NCI-H2196 (cell line): ENCODE measurements at regions not wholly inside any gene's neighbourhood (a gene's known extent, or its start where the extent isn't known, plus 50 kb on each side); places are given as distances from the start of the nearest gene placed in this dataset.
"Not testable (repeated sequence)": the region's sequence is repeated elsewhere in the genome, so short reads cannot be mapped to it uniquely, and the experiment has no call there.

Experiments used
- DNase-seq: peaks from one replicate; lab custom pipeline; 2025; ENCODE audit not compliant: unreplicated experiment; lab: John Stamatoyannopoulos, UW

- not testable (repeated sequence) for DNase-seq
Observed at GRCh38 chr7:131938788-131939187, 382.4 kb upstream of the PODXL start.

- no peak for DNase-seq
Observed at GRCh38 chr7:131937868-131938267, 381.4 kb upstream of the PODXL start.

GRCh38 chr7:131935180-131935579 is 378.8 kb upstream of the PODXL start:
- DNase-seq, result no peak

DNA sequence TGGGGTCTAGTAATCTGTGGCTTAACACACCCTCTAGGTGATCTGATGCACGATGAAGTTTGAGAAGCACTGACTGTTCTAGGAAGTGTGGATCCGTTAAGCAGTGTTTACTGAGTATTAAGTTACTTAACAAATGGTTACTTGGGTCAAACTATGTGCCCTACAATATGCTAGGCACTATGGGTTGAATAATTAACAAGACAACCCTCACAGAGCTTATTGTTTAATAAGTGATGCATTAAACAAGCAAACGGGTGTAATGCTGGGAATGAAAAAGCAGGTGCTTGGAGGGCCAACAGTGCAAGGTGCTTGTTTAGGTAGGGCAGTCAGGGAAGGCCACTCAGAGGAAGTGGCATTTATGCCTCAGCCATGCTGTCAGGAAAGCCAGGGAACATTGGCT is 378.0 kb upstream of the PODXL start:
- no peak for DNase-seq

GRCh38 chr7:131933751-131934289 is 377.4 kb upstream of the PODXL start:
- no peak for DNase-seq

GRCh38 chr7:131933219-131933618 is 376.8 kb upstream of the PODXL start:
- not testable (repeated sequence) for DNase-seq

GRCh38 chr7:131932271-131932670 is 375.8 kb upstream of the PODXL start:
- no peak for DNase-seq

- no peak for DNase-seq
Observed at GRCh38 chr7:131931370-131931769, 374.9 kb upstream of the PODXL start.

DNA sequence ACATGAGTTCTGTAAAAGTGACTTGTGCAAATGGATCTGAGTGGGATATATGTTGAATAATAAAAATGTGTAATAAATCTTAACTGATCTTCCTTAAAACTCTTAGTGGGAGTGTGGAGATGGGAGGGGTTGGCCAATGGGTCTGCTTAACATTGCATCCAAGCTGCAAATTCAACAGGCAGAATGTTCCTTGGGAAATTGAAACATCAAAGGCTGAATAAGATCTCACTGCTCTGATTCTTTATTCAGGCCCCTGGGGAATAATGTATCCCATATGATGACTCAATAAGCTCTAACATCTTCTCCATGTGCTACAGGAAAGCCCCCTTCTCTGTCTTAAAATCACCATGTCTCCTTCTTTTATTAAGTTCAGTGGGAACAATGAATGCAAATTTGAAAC is 373.2 kb upstream of the PODXL start:
- no peak for DNase-seq

GRCh38 chr7:131927770-131928423 is 371.5 kb upstream of the PODXL start:
- DNase-seq, result no peak

DNA sequence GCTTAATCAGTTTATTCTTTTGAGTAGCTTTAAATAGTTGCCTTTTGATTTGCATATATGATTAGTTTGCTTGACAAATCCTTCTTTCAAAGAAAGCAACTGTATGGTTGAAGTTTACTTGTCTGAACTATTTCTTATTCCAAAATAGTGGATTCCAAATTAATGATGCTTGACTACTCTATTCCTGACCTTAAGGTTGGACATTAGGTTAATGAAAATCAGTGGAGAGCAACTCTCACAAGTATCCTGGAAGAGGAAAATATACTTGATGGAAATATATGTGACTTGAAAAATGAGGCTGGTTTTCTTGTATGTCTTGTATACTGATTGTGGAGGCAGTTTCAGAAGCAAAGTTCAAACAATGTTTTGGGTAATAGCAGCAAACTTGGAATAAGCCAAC is 369.2 kb upstream of the PODXL start:
- DNase-seq, result no peak

GRCh38 chr7:131924857-131925256 is 368.4 kb upstream of the PODXL start:
- DNase-seq, result no peak

DNA sequence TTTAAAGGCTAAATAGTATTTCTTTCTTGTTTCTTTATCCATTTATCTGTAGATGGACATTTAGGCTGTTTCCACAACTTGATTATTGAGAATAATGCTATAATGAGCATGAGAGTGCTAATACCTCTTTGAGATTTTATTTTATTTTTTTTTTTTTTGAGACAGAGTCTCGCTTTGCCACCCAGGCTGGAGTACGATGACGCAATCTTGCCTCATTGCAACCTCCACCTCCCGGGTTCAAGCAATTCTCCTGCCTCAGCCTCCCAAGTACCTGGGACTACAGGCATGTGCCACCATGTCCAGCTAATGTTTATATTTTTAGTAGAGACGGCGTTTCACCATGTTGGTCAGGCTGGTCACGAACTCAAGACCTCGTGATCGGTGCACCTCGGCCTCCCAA is 366.5 kb upstream of the PODXL start:
- not testable (repeated sequence) for DNase-seq

DNA sequence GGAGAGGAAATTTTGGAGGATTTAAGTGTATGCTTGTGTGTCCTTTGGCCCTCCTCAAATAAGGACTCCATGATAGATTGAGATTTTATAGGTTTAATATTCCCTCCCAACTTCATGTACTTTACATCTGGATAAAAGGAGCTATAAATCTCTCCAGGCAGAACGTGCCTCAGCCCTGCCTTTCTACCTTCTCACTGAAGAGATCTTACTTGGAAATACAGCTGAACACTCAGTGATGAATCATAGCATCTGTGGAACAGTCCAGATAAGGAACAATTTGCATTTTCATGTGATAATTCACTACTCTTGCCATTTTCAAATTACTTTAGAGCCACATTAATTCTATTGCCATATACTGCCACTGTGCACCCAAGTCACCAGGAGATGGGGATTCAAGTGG is 364.6 kb upstream of the PODXL start:
- DNase-seq, result no peak

DNA sequence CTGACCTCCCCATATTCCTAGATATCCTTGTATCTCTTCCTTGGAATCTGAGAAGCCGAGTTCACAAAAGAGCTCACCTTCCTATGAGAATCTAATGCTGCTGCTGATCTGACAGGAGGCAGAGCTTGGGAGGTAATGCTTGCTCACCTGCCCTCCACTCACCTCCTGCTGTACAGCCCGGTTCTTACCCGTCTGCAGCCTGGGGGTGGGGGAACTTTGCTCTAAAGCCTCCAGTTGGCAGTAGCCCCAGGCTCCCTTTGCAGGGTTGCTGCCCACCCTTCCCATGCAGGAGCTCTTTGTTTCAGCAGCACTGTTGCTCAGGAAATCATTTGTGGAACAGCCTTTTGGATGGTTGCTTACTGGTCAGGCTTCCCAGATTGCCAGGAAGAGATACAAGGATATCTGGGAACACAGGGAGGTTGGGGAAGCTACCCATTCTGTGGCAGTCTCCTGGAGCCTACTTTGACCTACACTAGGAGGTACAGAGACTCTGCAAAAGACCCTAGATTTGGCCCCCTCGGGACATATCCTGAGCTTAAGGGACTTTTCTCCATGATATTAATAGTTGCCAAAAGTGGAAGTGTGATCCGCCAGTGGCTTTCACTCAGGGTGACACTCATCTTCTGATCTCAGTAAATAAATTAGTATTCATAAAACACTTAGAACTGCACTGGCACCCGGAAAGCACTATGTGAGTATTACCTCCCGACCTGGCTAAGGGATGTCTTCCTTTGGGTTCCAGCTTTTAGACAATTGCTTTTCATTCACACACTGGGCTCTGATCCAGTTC is 363.7 kb upstream of the PODXL start:
- no peak for DNase-seq

GRCh38 chr7:131911112-131911511 is 354.7 kb upstream of the PODXL start:
- DNase-seq, result no peak

- no peak for DNase-seq
Observed at GRCh38 chr7:131909151-131909768, 352.8 kb upstream of the PODXL start.

GRCh38 chr7:131908714-131909113 is 352.3 kb upstream of the PODXL start:
- DNase-seq, result no peak

DNA sequence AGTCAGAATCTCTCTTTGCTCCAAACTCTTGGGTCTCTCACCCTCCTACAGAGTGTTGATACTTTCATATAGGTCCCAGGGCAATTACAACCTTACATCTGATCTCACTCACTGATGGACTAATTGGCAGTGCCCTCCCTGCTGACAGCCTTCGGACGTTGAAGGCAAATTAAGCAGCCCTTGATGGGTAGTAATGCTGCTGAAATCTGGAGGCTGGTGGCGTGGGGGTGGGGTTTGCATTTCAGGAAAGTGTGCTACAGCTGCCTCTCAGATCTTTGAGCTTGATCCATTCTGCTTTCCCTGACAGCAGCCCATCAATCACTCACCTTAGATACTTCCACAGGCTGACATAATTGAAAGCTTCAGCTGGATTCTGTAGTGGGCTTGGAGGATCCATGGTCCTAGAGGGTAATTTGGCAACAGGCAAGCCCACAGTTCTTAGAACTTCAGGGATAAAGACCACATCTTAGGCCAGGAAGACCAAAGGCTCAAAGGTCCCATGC is 349.1 kb upstream of the PODXL start:
- no peak for DNase-seq

GRCh38 chr7:131904760-131905327 is 348.4 kb upstream of the PODXL start:
- DNase-seq, result no peak

DNA sequence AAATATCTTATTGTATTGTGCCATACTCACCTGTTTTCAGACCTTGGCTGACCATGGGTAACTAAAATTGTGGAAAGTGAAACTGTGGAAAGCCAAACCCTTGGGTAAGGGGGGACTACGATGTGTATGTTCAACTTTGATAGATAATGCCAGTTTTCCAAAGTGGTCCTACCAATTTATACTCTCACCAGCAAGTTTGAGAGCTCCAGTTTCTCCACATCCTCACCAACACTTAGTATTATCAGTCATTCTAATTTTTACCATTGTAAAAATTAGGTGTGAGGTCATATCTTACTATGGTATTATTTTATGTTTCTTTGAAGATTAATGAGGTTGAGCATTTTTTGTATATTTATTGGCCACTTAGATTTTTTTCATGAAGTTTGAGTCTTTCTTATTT is 346.9 kb upstream of the PODXL start:
- no peak for DNase-seq
